ENCODE measurements at regions not wholly inside any gene's neighbourhood (a gene's known extent, or its start where the extent isn't known, plus 50 kb on each side); places are given as distances from the start of the nearest gene placed in this dataset.

DNA sequence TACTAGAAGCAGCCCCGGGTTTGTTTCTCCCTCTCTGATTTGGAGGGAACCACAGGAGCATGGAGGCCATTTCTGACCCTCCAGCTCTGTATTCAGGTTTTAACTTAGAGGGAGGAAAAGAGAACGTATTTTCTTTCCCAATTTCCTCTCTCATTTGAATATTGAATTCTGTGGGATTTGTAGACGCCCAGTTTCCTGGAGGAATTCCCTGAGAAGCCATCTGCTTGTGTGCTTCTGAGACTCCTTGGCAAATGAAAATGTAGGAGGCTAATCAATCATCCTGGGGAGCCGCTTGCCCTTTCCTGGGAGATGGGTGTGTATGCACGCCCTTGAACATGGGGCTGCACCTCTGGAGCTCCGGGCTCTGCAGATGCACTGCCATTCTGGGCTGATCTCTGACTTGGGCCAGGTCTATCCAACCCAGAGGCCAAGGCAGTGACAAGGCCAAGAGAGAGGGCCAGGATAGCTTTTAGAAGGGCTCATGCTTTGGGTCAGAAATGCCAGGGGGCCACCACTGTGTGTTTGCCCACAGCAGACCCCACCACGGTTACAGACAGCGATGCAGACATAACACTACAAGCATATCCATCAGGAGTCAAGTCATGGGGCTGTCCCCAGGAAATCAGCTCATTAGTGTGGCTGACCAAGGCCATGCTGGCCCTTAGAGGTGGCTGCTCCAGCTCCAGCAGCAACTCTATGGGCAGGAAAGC is 174.5 kb downstream of the C5orf15 start:
- H3K4me1 ChIP-seq (ENCODE audit: insufficient read depth, low read length): no peaks in the 10 kb centered on the region
- H3K27ac ChIP-seq (ENCODE audit: low read depth, low read length): no peak overlapping the region
- H3K79me2 ChIP-seq (ENCODE audit: insufficient read depth, low read length): no peaks in the 10 kb centered on the region

GRCh38 chr5:133792655-133793054 is 175.8 kb downstream of the C5orf15 start:
- H3K27ac ChIP-seq (ENCODE audit: low read depth, low read length): no peak overlapping the region
- H2AFZ ChIP-seq (ENCODE audit: low read length): no peak overlapping the region
- no peak overlapping the region for H3K4me3 ChIP-seq (ENCODE audit: insufficient read depth, low read length)
- no peak overlapping the region for H3K4me2 ChIP-seq (ENCODE audit: insufficient read depth, low read length)
- H3K27me3 ChIP-seq (ENCODE audit: insufficient read depth, low read length): peaks cover 14% of the 10 kb centered on the region
- no peaks in the 10 kb centered on the region for H4K20me1 ChIP-seq (ENCODE audit: insufficient read depth, low read length)
- no peaks in the 10 kb centered on the region for H3K36me3 ChIP-seq (ENCODE audit: insufficient read depth, low read length)
- H3K4me1 ChIP-seq (ENCODE audit: insufficient read depth, low read length): no peaks in the 10 kb centered on the region
- no peaks in the 10 kb centered on the region for H3K9me3 ChIP-seq (ENCODE audit: low read depth, low read length)
- DNase-seq (ENCODE audit: insufficient read length, low spot score, missing footprints): no peak
- no peaks in the 10 kb centered on the region for H3K79me2 ChIP-seq (ENCODE audit: insufficient read depth, low read length)
- no peak for TF ChIP-seq CTCF (IDR thresholded peaks at IDR 0.05; ENCODE audit: extremely low read depth, low read depth, low read length)

More for the DNA sequence above, 174.5 kb downstream of the C5orf15 start:
- no peak for DNase-seq (ENCODE audit: insufficient read length, low spot score, missing footprints)
- Histone ChIP-seq H3K36me3 (ENCODE audit: insufficient read depth, low read length) (no peaks in the 10 kb centered on the region), H4K20me1 (ENCODE audit: insufficient read depth, low read length) (no peaks in the 10 kb centered on the region), H3K4me3 (ENCODE audit: insufficient read depth, low read length) (no peak overlapping the region), H3K4me2 (ENCODE audit: insufficient read depth, low read length) (no peak overlapping the region), H2AFZ (ENCODE audit: low read length) (no peak overlapping the region), H3K27me3 (ENCODE audit: insufficient read depth, low read length) (peaks cover 14% of the 10 kb centered on the region), H3K9me3 (ENCODE audit: low read depth, low read length) (no peaks in the 10 kb centered on the region)
- TF ChIP-seq CTCF (IDR thresholded peaks at IDR 0.05; ENCODE audit: extremely low read depth, low read depth, low read length): no peak

DNA sequence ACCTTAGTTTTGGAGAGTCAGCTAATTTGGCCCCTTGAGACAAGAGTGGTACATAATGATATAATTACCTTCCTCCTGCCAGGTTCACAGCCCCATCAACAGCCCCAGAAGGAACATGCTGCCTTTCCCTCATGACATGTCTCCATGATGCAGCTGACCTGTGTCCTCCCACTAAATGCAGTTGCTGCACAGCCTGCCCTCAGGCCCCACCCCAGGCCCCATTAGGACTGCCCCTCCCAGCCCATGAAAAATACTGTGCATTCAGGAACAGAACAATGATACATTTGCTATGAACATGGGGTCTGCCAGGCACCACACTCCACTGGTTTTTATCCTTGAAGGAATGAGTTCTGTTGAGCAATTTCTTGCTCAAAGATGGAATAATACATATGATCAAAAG is 176.4 kb downstream of the C5orf15 start:
- Histone ChIP-seq H3K27ac (ENCODE audit: low read depth, low read length) (no peak overlapping the region), H3K4me3 (ENCODE audit: insufficient read depth, low read length) (no peak overlapping the region), H3K79me2 (ENCODE audit: insufficient read depth, low read length) (no peaks in the 10 kb centered on the region), H3K36me3 (ENCODE audit: insufficient read depth, low read length) (no peaks in the 10 kb centered on the region), H4K20me1 (ENCODE audit: insufficient read depth, low read length) (no peaks in the 10 kb centered on the region), H3K4me1 (ENCODE audit: insufficient read depth, low read length) (no peaks in the 10 kb centered on the region), H3K4me2 (ENCODE audit: insufficient read depth, low read length) (no peak overlapping the region), H3K27me3 (ENCODE audit: insufficient read depth, low read length) (peaks cover 14% of the 10 kb centered on the region), H3K9me3 (ENCODE audit: low read depth, low read length) (no peaks in the 10 kb centered on the region), H2AFZ (ENCODE audit: low read length) (no peak overlapping the region)
- DNase-seq (ENCODE audit: insufficient read length, low spot score, missing footprints): no peak
- no peak for TF ChIP-seq CTCF (IDR thresholded peaks at IDR 0.05; ENCODE audit: extremely low read depth, low read depth, low read length)

DNA sequence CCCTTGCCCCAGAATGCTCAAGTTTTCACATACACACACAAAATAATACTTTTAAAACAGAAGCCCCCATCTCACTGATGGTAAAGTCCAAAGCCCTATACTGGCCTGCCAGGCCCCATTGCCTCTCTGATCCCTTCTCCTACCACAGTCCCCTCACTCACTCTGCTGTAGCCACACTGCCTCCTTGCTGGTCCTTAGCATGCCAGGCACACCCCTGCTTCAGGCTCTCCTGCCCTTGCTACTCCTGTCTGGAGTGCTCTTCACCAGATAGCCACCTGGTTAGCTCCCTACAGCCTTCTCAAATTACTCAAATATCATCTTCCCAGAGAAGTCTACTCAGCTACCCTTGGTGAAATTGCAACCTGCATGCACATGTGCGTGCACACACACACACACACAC is 177.5 kb downstream of the C5orf15 start:
- H2AFZ ChIP-seq (ENCODE audit: low read length): no peak overlapping the region
- no peak for TF ChIP-seq CTCF (IDR thresholded peaks at IDR 0.05; ENCODE audit: extremely low read depth, low read depth, low read length)
- peaks cover 14% of the 10 kb centered on the region for H3K27me3 ChIP-seq (ENCODE audit: insufficient read depth, low read length)
- H3K36me3 ChIP-seq (ENCODE audit: insufficient read depth, low read length): no peaks in the 10 kb centered on the region
- H3K4me2 ChIP-seq (ENCODE audit: insufficient read depth, low read length): no peak overlapping the region
- no peaks in the 10 kb centered on the region for H3K4me1 ChIP-seq (ENCODE audit: insufficient read depth, low read length)
- DNase-seq (ENCODE audit: insufficient read length, low spot score, missing footprints): no peak
- no peak overlapping the region for H3K27ac ChIP-seq (ENCODE audit: low read depth, low read length)
- no peaks in the 10 kb centered on the region for H3K9me3 ChIP-seq (ENCODE audit: low read depth, low read length)
- no peaks in the 10 kb centered on the region for H4K20me1 ChIP-seq (ENCODE audit: insufficient read depth, low read length)
- H3K79me2 ChIP-seq (ENCODE audit: insufficient read depth, low read length): no peaks in the 10 kb centered on the region
- no peak overlapping the region for H3K4me3 ChIP-seq (ENCODE audit: insufficient read depth, low read length)
